RPMI7951 (cell line): ENCODE measurements at regions not wholly inside any gene's neighbourhood (a gene's known extent, or its start where the extent isn't known, plus 50 kb on each side); places are given as distances from the start of the nearest gene placed in this dataset.
A peak's percentile ranks its signal among the peaks of the same experiment; 100 is the strongest.
"Not testable (repeated sequence)": the region's sequence is repeated elsewhere in the genome, so short reads cannot be mapped to it uniquely, and the experiment has no call there.

Experiments used
- DNase-seq: peaks from one replicate; pipeline ENCODE4 v3.0.0-alpha.2; 2012; ENCODE audit warnings: low read depth

DNA sequence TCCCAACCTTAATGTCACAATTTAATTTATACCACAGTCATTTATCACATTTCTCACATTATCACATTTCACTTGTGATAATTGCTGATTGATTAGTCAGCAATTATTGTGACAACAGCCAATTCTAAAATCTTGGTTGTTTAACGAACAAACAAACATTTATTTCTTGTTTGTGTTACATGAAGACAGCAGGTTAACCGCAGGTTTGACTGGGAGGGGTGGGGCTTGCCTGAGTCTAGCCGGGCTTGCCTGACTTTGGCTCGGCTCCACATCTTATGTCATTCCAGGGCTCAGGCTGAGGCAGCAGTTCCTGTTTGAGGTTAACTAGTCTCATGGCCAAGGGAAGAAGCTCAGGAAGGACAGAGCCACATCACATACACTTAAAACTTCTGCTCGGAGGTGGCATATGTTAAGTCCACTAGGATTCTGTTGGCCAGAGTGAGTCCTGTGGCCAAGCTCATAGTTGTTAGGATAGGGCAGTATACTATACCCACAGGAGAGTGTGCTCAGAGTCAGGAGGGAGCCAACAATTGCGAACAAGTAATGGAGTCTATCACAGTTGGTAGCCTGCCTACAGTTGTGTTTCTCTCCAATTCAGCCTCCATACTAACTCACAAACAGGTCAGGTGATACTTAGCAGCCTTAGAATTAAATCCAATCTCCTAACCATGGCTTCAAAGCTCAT lies 90.0 kb upstream of the IFNGR1 start:
- peak; percentile 77 for DNase-seq

DNA sequence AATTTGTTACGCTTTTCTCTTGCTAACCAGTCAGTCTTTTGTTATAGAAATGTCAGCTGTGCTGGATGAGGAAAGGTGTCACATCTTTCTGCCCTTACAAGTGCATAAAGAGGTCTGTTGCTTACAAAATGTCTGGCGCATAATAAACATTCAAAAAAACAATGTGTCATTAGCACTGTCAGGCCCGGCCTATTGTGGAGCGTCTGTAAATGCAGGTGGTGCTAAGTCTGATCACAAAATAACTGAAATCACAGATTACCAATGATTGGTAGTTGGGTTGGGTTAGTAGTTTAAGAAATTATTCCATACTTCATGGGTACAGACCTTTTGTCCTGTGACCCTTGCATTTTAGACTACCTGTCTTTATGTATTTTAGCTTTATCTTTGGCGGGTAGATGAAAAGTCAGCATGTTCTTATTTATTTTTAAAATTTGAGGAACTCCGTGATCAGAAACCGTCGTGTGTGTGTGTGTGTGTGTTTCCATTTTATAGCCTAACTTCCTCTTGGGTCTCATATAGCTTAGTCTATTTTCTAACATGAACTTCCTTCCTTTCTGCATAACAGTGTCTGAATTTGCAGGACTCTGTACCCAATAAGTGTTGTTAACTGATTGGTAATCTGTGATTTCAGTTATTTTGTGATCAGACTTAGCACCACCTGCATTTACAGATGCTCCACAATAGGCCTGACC lies 88.1 kb upstream of the IFNGR1 start:
- DNase-seq = no peak

DNA sequence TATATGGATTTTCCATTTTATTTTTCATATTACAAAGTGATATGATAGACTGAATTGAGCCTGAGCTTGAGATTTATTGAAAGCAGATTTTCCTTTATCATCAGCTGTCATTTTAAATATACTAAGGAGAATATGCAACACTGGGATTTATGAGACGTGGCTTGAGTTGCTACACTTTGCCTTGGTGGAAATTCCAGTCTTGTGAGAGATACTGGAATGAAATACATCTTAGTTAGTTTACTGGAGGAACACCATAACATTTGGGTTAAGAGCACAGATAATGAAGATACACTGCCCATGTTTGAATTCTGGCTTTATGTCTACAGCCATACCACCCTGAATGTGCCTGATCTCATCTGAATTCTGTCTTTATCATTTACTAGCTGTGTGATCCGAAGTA lies 86.5 kb upstream of the IFNGR1 start:
- DNase-seq = no peak

DNA sequence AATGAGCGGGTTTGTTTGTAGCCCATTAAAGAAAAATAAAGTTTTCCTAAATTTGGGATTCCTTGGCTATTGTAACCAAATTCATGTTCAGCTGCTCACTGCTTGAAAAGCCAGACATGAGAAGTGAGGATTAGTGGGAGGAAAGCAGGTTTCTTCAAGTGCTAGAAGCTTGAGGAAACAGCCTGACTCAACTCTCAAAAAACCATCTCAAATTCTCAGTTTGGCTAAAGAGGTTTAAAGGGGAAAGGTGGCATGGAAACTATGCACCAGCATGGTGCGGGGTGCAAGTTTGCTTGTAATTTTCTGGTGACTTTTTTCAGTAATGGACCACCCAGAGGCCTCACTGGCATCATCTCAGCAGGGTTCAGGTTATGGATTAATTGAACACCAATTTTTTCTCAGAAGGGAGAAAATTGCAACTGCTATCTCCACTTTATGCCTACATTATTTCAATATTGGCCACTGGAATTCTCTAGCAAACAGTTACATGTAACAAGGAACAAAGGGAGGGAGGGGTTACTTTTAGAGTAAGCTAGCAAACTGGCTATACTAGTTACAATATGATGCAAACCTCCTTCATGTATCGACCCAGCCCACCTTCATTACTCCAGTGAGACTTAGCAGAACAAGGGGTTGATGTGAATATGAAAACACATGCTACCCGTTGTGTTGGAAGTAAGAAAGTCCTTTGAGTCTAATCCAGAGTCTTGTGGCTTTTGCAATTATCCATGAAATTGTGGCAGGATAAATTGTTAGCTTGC lies 85.0 kb upstream of the IFNGR1 start:
- DNase-seq = no peak

DNA sequence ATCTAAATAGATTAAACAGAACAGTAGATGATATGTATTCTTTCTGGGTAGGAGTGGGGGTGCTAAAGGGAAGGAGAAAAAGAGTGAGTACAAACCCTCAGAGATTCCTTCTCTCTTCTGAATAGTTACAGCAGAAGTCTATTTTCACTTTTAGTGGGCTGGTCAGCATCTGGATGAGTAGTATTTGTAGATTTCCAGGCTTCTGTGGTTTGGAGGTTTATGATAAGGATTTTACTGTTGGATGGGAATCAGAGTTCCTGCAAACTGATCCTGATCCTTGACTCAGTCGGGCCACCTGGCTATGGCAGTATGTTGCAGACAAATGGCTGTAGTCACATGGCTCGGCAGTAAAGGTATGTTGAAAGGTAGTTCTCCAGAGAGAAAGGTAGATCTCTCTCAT lies 84.3 kb upstream of the IFNGR1 start:
- peak; percentile 34 for DNase-seq

DNA sequence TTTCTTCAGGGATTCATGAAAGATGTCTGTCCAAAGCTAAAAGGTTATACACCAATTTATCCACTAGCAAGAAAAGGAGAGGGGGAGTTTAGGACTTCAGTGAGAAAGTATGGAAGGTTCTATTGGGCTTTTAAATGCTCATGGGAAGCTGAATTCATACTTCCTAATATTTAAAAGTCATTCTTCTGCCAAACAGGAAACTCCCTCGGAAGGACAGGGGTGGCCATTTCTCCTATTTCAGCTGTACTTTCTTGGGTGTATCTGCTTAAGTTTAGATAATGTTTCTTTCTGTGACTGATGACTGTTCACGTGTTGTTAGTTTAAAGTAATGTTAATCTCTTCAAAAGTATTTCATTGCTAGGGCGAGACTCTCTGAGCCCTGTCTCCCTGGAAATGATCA lies 80.5 kb upstream of the IFNGR1 start:
- no peak for DNase-seq

DNA sequence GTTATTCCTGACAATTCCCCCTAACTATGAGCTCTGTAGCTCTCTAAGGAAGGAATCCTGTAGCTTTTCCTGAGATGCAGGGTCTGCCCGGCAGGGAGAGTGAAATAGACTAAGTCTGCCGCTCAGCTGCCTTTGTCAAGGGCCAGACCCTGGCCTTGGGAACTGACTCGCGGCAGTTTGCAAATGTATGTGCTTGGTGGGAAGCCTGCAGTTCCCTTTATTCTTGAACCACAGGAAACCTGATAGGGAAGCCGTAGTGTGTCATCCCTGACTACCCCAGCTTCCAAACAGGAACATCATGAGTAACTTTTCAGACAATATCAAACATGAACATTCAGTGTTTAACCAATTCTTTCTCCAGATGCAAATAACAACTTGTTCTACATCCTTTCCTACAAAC lies 78.7 kb upstream of the IFNGR1 start:
- DNase-seq = peak; percentile 6

DNA sequence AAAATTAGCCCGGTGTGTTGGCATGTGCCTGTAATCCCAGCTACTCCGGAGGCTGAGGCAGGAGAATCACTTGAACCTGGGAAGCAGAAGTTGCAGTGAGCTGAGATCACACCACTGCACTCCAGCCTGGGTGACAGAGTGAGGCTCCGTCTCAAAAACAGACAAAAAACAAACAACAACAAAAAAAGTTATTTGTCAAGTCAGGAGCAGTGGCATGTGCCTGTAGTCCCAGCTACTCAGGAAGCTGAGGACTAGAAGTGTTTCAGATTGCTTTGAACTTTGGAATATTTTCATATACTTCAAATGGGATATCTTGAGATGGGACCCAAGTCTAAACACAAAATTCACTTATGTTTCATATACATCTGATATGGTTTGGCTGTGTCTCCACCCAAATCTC lies 73.1 kb upstream of the IFNGR1 start:
- not testable (repeated sequence) for DNase-seq

DNA sequence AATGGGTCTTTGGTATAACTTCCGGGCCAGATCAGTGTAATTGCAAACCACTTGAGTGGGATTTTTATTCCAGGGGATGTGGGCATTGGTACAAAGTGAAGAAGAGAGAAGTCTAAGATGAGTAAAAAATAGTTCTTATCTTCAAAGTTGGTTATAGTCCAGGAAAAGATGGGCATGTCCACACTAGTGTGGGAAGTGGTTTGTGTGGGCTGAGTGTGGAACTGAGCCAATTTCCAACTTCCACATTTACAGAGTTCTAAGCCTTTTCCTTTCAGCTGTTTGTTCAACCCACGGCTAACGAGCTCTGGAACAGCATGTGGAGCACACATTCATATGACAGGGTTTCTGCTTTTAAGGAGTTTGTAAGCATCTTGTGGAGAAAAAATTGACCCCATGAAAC lies 72.3 kb upstream of the IFNGR1 start:
- peak; percentile 86 for DNase-seq

DNA sequence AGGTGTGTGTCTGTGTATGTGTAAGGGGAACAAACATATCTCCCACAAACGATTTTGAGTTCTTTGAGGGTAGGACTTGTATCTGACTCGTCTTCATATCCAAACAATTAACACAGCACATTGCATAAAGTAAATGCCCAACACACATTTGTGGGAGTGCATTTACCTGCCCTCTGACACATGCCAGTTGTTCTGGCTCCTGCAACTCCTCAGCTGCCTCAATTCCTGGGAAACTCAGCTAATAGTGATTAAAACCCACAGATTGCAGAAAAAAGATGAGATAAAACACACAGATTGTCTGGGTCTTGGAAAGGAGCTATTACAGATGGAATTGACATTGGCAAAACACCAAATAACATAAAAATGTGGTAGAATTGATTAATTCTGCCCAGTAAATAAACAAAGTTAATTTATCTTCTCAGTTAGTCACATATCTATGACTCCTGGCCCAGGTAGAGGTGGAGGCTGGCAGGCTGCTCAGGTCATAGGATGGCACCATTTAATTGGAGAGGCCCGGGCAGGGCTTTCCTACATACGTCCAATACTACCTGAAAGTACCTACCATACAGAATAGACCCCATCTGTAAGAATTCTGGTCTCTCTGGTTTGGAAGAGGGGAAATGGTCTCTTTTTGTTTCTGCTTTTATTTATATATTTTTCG lies 71.5 kb upstream of the IFNGR1 start:
- DNase-seq = no peak

DNA sequence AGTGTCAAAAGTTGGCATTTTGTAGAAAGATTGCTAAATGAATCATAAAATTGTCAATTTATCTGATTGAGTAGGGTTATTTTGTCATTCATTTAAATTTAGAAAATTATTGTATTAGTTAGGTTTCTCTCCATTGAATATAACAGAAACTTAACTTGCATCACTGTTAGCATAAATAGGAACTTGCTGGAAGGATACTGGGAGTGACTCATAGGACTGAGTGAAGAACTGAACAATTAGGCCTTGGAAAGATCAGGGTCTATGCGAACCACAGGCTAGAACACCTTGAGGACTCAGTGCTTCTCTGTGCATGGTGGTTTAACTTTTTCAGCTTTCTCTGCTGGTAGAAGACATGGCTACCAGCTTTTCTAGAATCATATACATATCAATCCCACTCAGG lies 67.7 kb upstream of the IFNGR1 start:
- DNase-seq = no peak

DNA sequence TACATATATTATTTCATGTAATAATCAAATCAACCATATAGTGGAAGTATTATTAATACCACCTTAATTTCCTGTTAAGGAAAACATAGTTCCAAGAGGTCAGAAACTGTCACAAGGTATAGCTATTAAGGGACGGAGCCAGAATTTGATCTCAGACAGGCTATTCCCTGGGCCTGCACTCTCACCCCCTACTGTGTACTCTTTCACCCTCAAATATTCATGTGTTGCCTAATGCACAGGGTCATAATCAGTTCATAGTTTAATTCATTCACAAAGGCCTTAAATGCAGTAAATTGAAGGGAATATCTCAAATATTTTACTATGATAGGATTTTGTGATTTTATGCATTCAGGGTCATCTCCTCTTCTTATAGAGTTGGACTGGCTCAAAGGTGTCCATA lies 67.2 kb upstream of the IFNGR1 start:
- DNase-seq = no peak

DNA sequence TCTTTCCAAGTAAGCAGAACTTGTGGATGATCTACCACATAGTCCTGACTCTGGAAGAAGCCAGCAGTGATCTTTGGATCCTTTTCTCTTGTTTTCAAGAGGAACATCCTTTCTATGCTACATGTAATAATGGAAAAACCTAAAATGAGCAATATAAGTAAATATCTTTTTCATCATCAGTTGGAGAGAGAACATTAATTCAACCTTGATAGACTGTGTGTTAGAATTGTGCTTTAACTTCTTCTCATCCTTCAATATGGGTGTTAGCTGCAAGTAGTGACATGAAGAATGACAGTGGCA lies 65.6 kb upstream of the IFNGR1 start:
- DNase-seq = no peak

DNA sequence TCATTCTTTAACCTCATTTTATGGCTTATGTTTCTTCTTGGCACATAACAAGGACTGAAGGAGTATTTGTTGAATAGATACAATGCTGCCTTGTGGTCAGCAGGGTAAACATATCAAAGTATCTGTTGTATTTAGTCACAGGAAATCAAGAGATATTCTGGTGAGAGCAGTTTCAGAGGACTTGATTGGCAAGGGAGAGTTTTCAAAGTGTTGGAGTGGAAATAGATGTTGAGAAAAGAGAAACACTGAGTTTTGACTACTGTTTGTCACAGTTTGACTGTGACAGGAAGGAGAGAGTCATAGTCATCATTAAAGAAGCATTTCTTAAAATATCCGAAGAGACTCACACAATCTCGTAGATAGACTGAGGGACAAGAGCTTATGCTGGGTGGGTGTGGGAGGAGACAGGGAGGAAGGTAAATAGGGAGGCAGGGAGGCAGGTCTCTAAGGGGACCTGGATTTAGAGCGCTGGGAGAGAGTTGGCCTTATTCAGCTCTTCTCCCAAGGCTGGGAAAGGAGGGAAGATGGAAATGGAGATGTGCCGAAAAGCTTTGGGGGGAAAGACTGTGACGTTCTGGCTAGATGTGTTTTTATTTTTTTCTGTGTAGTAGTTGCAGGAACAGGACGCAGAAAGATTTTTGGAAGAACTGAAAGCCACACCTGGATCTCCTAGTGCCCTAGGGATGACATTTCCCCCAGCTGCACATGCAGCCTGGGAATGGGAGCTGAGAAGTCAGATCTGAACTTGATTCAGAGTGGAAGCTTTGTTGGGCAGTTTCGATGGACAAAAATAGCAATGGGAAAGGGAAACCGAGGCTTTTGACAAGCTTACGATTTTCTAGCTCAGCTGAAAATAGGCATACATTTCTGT lies 65.0 kb upstream of the IFNGR1 start:
- no peak for DNase-seq

DNA sequence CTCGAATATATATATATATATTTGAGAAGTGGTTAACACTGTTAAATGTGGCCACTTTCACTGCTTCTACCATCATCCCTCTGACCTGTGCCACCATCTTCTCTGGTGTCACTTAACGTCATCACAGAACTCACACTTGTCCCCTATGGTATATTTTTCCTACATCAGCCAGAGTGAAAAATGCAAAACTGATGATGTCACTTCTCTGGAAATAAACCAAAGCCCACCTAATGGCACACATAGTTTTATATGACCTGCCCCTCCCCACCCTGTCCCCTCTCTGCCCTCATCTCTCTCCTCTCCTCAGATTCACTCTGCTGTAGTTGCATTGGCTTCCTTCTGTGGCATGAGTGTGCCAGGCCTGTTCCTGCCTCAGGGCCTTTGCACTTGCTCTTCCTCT lies 63.9 kb upstream of the IFNGR1 start:
- DNase-seq = no peak

DNA sequence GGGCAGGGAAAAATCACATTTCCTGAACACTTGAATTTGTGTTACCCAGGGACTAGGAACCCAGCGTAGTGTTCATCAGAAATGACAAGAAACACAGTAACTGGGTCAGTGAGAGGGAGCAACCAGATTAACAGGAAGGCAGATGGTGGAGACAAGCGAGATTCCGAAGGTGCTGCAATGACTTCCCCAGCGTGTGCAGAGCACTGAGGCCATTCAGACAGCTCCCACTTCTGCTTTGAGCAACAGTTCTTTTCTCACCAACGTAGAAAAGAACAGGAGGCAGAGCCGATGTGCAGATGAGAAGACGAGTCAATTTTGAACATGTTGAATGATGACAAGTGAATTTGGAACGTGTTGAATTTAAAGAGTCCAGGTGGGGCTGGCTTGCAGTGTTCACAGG lies 63.1 kb upstream of the IFNGR1 start:
- no peak for DNase-seq

DNA sequence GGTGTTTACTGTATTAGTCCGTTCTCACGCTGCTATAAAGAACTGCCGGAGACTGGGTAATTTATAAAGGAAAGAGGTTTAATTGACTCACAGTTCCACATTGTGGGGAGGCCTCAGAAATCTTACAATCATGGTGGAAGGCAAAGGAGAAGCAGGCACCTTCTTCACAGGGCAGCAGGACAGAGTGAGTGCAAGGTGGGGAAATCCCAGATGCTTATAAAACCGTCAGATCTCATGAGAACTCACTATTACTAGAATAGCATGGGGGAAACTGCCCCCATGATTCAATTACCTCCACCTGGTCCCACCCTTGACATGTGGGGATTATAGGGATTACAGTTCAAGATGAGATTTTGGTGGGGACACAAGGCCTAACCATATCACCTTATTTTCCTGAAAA lies 60.1 kb upstream of the IFNGR1 start:
- not testable (repeated sequence) for DNase-seq

DNA sequence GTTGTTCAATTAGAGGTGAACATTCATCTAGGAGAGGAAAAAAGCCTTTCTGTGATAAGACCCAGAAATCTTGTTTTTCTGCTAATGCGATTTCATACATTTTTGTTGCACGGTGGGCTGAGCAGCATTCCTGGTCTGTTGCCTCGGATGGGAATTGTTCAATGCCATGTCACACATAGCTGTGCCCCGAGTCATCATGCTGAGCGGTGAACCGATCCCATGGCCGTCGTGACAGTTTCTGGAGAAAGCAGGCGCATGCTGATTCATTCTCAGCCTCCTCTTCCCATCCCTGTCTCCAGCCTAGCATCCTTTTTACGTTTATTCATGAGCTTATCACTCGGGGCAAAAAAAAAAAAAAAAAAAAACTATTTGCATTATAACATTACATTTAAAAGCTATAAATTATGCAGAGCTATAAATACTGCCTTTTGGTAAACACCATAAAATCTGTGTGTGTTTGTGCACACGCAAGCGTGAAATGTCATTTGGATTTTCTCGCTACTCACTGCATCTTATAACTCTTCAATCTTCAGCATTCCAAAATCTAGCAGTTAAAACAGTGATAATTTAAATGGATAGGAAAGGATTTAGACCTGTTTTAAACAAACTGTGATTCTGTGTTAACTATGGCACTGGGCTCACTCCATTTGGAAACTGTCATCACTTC lies 58.9 kb upstream of the IFNGR1 start:
- DNase-seq = peak; percentile 77

DNA sequence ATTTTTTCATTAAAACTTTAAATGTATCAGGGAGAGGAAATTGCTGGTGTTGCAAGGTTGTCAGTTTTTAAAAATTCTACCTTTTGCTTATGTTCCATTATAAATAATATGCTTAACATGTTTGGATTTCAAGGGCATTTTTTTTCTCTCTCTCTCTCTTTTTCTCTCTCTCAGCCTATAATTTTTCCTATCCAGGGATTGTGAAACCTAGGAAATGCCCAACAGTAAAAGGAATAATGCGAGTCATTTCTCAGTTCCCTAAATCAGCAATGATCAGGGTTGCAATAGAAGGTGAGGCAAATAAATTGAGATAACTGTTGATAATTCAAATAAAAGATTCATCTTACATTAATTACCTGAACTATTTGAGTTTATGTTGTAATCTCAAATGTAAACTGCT lies 53.2 kb upstream of the IFNGR1 start:
- no peak for DNase-seq

DNA sequence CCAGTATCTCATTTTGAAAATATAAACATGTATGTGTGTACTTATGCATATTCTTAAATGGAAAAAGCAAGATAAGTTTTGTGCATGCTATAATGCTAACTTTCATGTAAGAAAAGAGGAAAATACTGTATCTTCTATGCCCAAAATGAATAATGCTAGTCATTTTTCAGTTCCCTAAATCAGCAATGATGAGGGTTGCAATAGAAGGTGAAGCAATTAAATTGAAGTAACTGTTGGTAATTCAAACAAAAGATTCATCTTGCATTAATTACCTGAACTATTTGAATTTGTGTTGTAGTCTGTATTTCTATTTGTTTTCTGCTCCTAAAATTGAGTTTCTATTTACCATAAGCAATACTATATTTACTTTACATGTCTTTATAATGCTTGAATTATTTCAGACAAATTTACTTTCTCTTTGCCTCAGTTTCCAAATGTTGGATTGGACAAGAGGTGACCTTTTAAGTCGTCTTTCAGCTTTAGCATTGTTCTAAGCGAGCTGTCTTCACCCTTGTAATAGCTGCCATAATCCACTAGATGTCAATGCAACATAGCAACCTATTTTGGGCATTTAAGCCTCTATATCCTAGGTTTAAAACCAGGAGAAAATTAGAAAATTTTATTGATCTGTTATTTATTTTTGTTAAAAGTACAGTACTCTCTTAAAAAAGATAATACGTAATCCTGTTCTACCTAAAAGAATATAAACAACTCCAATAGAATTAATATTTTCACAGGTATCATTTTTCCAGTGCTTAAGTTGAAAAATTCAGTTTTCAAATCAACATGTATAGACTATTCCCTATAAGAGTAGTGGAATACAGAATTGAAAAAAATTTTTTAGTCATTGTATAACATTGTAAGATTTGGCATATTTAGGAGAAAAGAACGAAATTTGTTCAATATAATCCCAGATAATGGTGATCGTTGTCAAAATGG lies 52.3 kb upstream of the IFNGR1 start:
- DNase-seq = peak; percentile 59
